Esophagus squamous epithelium (tissue), 5 donors: ENCODE measurements at regions not wholly inside any gene's neighbourhood (a gene's known extent, or its start where the extent isn't known, plus 50 kb on each side); places are given as distances from the start of the nearest gene placed in this dataset.

ENCODE experiments used
- DNase-seq: peaks from one replicate; lab custom pipeline; 2025; lab: John Stamatoyannopoulos, UW
- H3K27ac ChIP-seq, 4 donors: fragments of 200-600 bp; sonication (generic); one replicate each; pipeline ENCODE4 v1.5.1; 2016 to 2019; ENCODE audit warnings: mild to moderate bottlenecking in 1 of 4
- H3K27me3 ChIP-seq, 4 donors: fragments of 200-600 bp; sonication (generic); 1 replicate in 3 of 4; 2 replicates in 1 of 4; pipeline versions ENCODE4 v1.5.1 to v1.6.0; 2017 to 2021; ENCODE audit warnings: antibody characterized with exemption in 1 of 4
- H3K36me3 ChIP-seq, 3 donors: fragments of 200-600 bp; sonication (generic); one replicate each; pipeline ENCODE4 v1.5.1; 2016 to 2019
- H3K4me1 ChIP-seq, 3 donors: fragments of 200-600 bp; sonication (generic); one replicate each; pipeline ENCODE4 v1.5.1; 2017 to 2019
- H3K4me3 ChIP-seq, 4 donors: fragments of 200-600 bp; sonication (generic); 1 replicate in 3 of 4; 2 replicates in 1 of 4; pipeline ENCODE4 v1.5.1; 2016 to 2019; ENCODE audit warnings: mild to moderate bottlenecking in 2 of 4, moderate library complexity in 1 of 4
- H3K9me3 ChIP-seq, 3 donors: fragments of 200-600 bp; sonication (generic); one replicate each; pipeline ENCODE4 v1.5.1; 2016 to 2019
- POLR2A ChIP-seq, 4 donors: fragments of 450-650 bp; IDR thresholded peaks; one replicate each; pipeline ENCODE4 v1.6.1; 2017; ENCODE audit warnings: antibody characterized with exemption in 4 of 4, mild to moderate bottlenecking in 4 of 4, moderate library complexity in 3 of 4
- WGBS, 2 donors: methylation state at CpG; one replicate each; pipeline ENCODE4 v1.1.5; 2018; 5-methylcytosine and 5-hydroxymethylcytosine counted together
- intact Hi-C: fragments of 100-400 bp; cut with DNase I; formaldehyde crosslinking; loops from one replicate; pipeline ENCODE4 v1.15.0; 2022
- TF ChIP-seq, protein P1 (sequence below), 6 experiments: fragments of 450-650 bp in 4 of 6; fragments of 200-600 bp in 2 of 6; sonication (generic) in 2 of 6; IDR thresholded peaks; one replicate each; pipeline ENCODE4 v1.5.1; 2016 to 2019; ENCODE audit warnings: antibody characterized with exemption in 6 of 6, mild to moderate bottlenecking in 4 of 6, moderate library complexity in 4 of 6
- donor health status: DM: yes; HTN: yes; CAD: no.

DNA sequence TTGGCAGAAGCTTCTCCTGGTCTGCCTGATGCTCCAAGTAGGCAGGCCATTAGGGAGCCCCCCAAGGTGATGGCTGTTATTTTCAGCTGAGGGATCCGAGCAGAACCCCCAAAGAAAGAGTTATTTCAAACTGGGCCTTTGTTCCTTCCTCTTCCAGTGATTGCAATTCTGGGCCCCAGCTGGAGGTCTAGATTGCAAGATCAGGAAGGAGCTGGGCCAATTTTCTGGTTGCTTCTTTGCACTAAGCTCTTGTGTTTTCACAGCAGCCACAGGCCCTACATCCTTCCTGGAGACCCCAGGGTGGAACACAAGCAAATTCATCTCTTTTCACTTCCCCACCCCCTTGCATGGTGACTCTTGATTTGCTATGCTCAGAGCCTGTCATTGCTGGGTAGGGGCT, 215.0 kb downstream of the SEMA6A start:
- Histone ChIP-seq H3K9me3 (no peaks in the 10 kb centered on the region), H3K36me3 (no peaks in the 10 kb centered on the region), H3K27ac (no peak overlapping the region), H3K27me3 (no peaks in the 10 kb centered on the region), H3K4me1 (peaks cover 15 to 67% (median 20%) of the 10 kb centered on the region in 3 donors), H3K4me3 (no peak overlapping the region)
- 100% methylated on average over 1 of the region's 1 CpG; no CpG with 5 or more reads in 1 of the 2 donors for WGBS, 2 donors
- no peak for DNase-seq
- TF ChIP-seq POLR2A (IDR thresholded peaks at IDR 0.05), result no peak
- TF ChIP-seq, protein P1, sequence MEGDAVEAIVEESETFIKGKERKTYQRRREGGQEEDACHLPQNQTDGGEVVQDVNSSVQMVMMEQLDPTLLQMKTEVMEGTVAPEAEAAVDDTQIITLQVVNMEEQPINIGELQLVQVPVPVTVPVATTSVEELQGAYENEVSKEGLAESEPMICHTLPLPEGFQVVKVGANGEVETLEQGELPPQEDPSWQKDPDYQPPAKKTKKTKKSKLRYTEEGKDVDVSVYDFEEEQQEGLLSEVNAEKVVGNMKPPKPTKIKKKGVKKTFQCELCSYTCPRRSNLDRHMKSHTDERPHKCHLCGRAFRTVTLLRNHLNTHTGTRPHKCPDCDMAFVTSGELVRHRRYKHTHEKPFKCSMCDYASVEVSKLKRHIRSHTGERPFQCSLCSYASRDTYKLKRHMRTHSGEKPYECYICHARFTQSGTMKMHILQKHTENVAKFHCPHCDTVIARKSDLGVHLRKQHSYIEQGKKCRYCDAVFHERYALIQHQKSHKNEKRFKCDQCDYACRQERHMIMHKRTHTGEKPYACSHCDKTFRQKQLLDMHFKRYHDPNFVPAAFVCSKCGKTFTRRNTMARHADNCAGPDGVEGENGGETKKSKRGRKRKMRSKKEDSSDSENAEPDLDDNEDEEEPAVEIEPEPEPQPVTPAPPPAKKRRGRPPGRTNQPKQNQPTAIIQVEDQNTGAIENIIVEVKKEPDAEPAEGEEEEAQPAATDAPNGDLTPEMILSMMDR (IDR thresholded peaks at IDR 0.05), result no peak
- intact Hi-C loops, result no loop called here

DNA sequence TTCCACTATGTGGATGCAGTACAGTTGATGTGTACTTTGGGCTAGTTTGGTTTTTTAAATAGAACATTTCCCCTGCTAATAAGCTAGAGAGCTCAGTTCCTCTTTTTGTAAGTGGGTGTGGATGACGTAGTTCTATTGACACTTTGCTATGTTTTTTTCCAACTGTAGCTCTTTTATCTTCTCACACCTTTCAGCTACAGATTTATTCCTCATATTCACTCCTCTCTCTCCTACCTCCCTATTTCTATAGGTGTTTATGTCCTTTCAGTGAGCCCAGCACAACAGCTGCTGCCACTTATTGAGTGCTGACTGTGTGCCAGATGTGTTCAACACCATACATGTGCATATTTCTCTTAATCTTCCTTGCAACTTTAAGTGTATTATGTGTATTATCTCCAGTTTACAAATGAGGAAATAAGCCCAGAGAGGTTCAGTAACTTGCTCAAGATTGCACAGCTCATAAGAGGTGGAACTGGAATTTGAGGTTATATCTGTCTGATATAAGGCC, 215.7 kb downstream of the SEMA6A start:
- Histone ChIP-seq H3K27ac (no peak overlapping the region), H3K4me1 (peaks cover 15 to 67% (median 20%) of the 10 kb centered on the region in 3 donors), H3K4me3 (no peak overlapping the region), H3K27me3 (no peaks in the 10 kb centered on the region), H3K36me3 (no peaks in the 10 kb centered on the region), H3K9me3 (no peaks in the 10 kb centered on the region)
- no peak for DNase-seq
- TF ChIP-seq POLR2A (IDR thresholded peaks at IDR 0.05), result no peak
- TF ChIP-seq, protein P1 (IDR thresholded peaks at IDR 0.05), result no peak
- intact Hi-C loops, result no loop called here
- WGBS, 2 donors, result 59 to 60% methylated on average over 1 of the region's 1 CpG

DNA sequence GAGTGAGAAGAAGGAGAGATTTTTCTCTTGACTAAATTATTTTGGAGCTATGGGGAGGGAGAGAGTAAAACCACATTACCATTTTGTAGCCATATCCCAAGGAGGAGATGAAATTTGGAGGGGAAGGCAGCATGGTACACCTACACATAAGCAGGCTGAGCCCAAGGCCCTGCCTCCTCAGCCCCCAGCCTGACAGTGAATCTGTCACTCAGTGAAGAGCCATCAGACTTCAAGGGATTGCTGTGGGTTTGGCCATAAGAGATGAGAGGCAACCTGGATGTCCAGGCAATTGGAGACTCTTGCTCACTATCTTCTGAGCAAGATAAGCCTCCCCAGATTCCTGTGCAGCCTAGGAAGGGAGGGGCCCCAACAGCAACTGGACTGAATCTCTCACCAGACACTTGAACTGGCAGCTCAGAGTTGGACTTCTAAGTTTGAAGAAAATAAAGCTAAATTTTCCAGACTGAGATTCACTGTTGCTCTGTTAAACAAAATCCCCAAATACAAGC, 216.6 kb downstream of the SEMA6A start:
- intact Hi-C loops, result no loop called here
- H3K4me3 ChIP-seq, result no peak overlapping the region
- no peaks in the 10 kb centered on the region for H3K27me3 ChIP-seq
- H3K9me3 ChIP-seq, result no peaks in the 10 kb centered on the region
- H3K36me3 ChIP-seq, result no peaks in the 10 kb centered on the region
- TF ChIP-seq, protein P1 (IDR thresholded peaks at IDR 0.05), result no peak
- TF ChIP-seq POLR2A (IDR thresholded peaks at IDR 0.05), result no peak
- H3K4me1 ChIP-seq, result peaks cover 15 to 67% (median 20%) of the 10 kb centered on the region in 3 donors
- DNase-seq, result no peak
- H3K27ac ChIP-seq, result no peak overlapping the region

DNA sequence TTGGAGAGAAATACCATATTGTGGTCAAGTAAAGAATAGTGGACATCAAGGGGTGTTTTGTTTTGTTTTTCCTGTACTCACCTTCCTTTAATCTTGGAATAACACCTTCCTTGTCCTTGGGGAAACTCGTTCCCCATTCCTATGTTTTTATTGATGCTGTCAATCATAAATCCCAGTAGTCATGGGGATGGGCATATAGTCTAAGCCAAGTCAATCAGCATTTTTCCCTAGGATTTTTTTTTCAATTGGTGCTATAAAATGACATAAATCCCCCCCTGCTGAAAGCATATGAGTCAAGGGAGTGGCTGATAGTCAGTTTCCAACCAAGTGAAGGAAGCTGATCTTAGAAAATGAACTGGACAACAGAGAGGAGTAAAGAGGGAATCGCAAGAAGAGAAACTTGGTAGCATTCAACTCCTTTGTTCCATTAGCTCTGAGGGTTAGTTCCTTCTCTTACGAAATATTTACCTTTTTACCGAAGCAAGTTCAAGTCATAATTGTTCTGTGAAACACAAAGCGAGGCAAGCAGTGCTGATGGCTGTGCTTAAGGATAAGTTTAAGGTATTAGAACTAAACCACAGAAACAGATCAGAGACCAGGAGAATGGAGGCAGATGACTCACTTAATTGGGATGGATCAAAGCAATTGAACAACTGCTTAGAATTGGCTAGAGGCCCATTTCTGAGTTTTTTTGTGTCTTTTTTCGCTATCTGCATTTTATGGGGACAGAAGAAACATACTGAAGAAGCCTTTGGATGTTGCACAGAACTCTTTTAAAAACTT, 218.6 kb downstream of the SEMA6A start:
- Histone ChIP-seq H3K4me3 (no peak overlapping the region), H3K27me3 (no peaks in the 10 kb centered on the region), H3K27ac (peak overlapping the region in 1 of 4 donors; percentile 45), H3K36me3 (peaks cover 0 to 11% (median 0%) of the 10 kb centered on the region in 3 donors), H3K4me1 (peaks cover 7 to 48% (median 14%) of the 10 kb centered on the region in 3 donors), H3K9me3 (no peaks in the 10 kb centered on the region)
- WGBS, 2 donors, result 41 to 54% methylated on average over 6 of the region's 6 CpGs
- DNase-seq, result no peak
- intact Hi-C loops, result no loop called here
- TF ChIP-seq POLR2A (IDR thresholded peaks at IDR 0.05), result no peak
- TF ChIP-seq, protein P1 (IDR thresholded peaks at IDR 0.05), result no peak

DNA sequence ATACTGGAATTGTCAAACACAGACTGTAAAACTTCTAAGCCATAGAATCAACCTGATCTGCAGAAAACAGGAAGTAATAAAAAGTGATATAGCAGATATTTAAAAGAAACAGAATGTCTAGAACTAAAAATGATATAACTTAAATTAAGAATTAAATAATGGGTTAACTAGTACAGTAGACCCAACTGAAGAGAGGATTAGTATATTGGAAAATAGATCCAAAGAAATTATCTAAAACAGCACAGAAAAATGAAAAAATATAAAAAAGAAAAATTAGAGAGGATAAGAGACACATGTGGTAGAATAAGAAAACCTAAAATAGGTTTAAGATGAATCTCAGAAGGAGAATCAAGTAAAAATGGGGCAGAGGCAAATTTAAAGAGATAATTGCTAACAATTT, 219.9 kb downstream of the SEMA6A start:
- TF ChIP-seq, protein P1 (IDR thresholded peaks at IDR 0.05), result no peak
- TF ChIP-seq POLR2A (IDR thresholded peaks at IDR 0.05), result no peak
- no peak overlapping the region for H3K27ac ChIP-seq
- intact Hi-C loops, result no loop called here

More for the DNA sequence above, 219.9 kb downstream of the SEMA6A start:
- no peaks in the 10 kb centered on the region for H3K27me3 ChIP-seq
- no peaks in the 10 kb centered on the region for H3K9me3 ChIP-seq
- no peak overlapping the region for H3K4me3 ChIP-seq
- DNase-seq, result no peak
- peaks cover 0 to 11% (median 0%) of the 10 kb centered on the region in 3 donors for H3K36me3 ChIP-seq
- H3K4me1 ChIP-seq, result peaks cover 2 to 35% (median 3%) of the 10 kb centered on the region in 3 donors
